Muscle layer of duodenum (tissue), 2 donors: ENCODE measurements at regions not wholly inside any gene's neighbourhood (a gene's known extent, or its start where the extent isn't known, plus 50 kb on each side); places are given as distances from the start of the nearest gene placed in this dataset.
"Not testable (repeated sequence)": the region's sequence is repeated elsewhere in the genome, so short reads cannot be mapped to it uniquely, and the experiment has no call there.

Experiments used
- H3K27ac ChIP-seq: one replicate; pipeline ENCODE4 v1.7.0; 2013; ENCODE audit warnings: mild to moderate bottlenecking, low read length
- H3K27me3 ChIP-seq: one replicate; pipeline ENCODE4 v1.7.0; 2013; ENCODE audit warnings: low read depth, mild to moderate bottlenecking, control low read depth, low read length
- H3K36me3 ChIP-seq, 2 donors: one replicate each; pipeline ENCODE4 v1.7.0; 2013; ENCODE audit warnings: low read length in 2 of 2, control low read depth in 1 of 2, mild to moderate bottlenecking in 1 of 2; ENCODE audit not compliant: insufficient read depth in 2 of 2, control insufficient read depth in 1 of 2
- H3K4me1 ChIP-seq, 2 donors: one replicate each; pipeline ENCODE4 v1.7.0; 2013; ENCODE audit warnings: low read length in 2 of 2, mild to moderate bottlenecking in 2 of 2, control low read depth in 1 of 2, moderate library complexity in 1 of 2; ENCODE audit not compliant: insufficient read depth in 2 of 2, control insufficient read depth in 1 of 2
- H3K4me3 ChIP-seq, 2 donors: one replicate each; pipeline ENCODE4 v1.7.0; 2013; ENCODE audit warnings: low read length in 2 of 2, low read depth in 1 of 2, mild to moderate bottlenecking in 1 of 2
- H3K9me3 ChIP-seq, 2 donors: one replicate each; pipeline ENCODE4 v1.7.0; 2013; ENCODE audit warnings: low read length in 2 of 2, control low read depth in 1 of 2, mild to moderate bottlenecking in 1 of 2; ENCODE audit not compliant: control insufficient read depth in 1 of 2
- donor health status: healthy.

GRCh38 chr9:63704456-63704855, 1580.6 kb downstream of the FOXD4L5 start:
- not testable (repeated sequence) for H3K27ac ChIP-seq, H3K4me3 ChIP-seq, H3K4me1 ChIP-seq, H3K27me3 ChIP-seq, H3K36me3 ChIP-seq
- H3K9me3 ChIP-seq, result peaks cover 0 to 10% of the 10 kb centered on the region in 2 donors

- not testable (repeated sequence) for H3K27ac ChIP-seq, H3K4me1 ChIP-seq, H3K9me3 ChIP-seq, H3K4me3 ChIP-seq, H3K36me3 ChIP-seq, H3K27me3 ChIP-seq
These were observed 1581.3 kb downstream of the FOXD4L5 start for GRCh38 chr9:63703670-63704069.

- not testable (repeated sequence) for H3K4me3 ChIP-seq, H3K27ac ChIP-seq, H3K4me1 ChIP-seq, H3K9me3 ChIP-seq, H3K27me3 ChIP-seq, H3K36me3 ChIP-seq
These were observed 1581.8 kb downstream of the FOXD4L5 start for GRCh38 chr9:63703138-63703665.
